ENCODE measurements at regions not wholly inside any gene's neighbourhood (a gene's known extent, or its start where the extent isn't known, plus 50 kb on each side); places are given as distances from the start of the nearest gene placed in this dataset.

- Mint-ChIP-seq H3K9me3 (no peaks in the 10 kb centered on the region), H3K36me3 (ENCODE audit: low read depth) (no peaks in the 10 kb centered on the region), H3K4me3 (no peak overlapping the region), H3K27me3 (peaks cover 5% of the 10 kb centered on the region), H3K4me1 (no peaks in the 10 kb centered on the region), H3K27ac (no peak overlapping the region)
- DNase-seq (no peak), ATAC-seq (ENCODE audit: low read depth) (no peak)
- CTCF ChIA-PET: interaction anchor here (1.0 to 6.0 kb wide), 3 partner anchors 90 to 146 kb away, joined by 4 to 59 read pairs (median 5); partner anchors contain the start of gene PPM1J
- POLR2A ChIA-PET: no interaction called here
- TF ChIP-seq CTCF (IDR thresholded peaks at IDR 0.05): no peak
- intact Hi-C loops (cut with micrococcal nuclease): loop anchor here (2.0 to 10.0 kb wide), 2 partner anchors 265 to 453 kb away; partner anchors contain the start of gene LRIG2
Measured at GRCh38 chr1:112807999-112808398, 92.9 kb upstream of the PPM1J start.

- no peak for ATAC-seq (ENCODE audit: low read depth)
- no peaks in the 10 kb centered on the region for H3K9me3 Mint-ChIP-seq
- H3K27ac Mint-ChIP-seq: no peak overlapping the region
- H3K36me3 Mint-ChIP-seq (ENCODE audit: low read depth): no peaks in the 10 kb centered on the region
- TF ChIP-seq CTCF (IDR thresholded peaks at IDR 0.05): no peak
- POLR2A ChIA-PET: interaction anchor here (0.7 kb wide), 1 partner anchor 275 kb away, joined by 5 read pairs; no protein-coding TSS in a partner anchor
- intact Hi-C loops (cut with micrococcal nuclease): loop anchor here (10.0 kb wide), 1 partner anchor 452 kb away; no protein-coding TSS in a partner anchor
- no peaks in the 10 kb centered on the region for H3K4me1 Mint-ChIP-seq
- CTCF ChIA-PET: interaction anchor here (6.0 kb wide), 1 partner anchor 90 kb away, joined by 59 read pairs; the partner anchor contains the start of gene PPM1J
- DNase-seq: no peak
- no peak overlapping the region for H3K4me3 Mint-ChIP-seq
- peaks cover 5% of the 10 kb centered on the region for H3K27me3 Mint-ChIP-seq
Measured at GRCh38 chr1:112807117-112807516, 92.0 kb upstream of the PPM1J start.

DNA sequence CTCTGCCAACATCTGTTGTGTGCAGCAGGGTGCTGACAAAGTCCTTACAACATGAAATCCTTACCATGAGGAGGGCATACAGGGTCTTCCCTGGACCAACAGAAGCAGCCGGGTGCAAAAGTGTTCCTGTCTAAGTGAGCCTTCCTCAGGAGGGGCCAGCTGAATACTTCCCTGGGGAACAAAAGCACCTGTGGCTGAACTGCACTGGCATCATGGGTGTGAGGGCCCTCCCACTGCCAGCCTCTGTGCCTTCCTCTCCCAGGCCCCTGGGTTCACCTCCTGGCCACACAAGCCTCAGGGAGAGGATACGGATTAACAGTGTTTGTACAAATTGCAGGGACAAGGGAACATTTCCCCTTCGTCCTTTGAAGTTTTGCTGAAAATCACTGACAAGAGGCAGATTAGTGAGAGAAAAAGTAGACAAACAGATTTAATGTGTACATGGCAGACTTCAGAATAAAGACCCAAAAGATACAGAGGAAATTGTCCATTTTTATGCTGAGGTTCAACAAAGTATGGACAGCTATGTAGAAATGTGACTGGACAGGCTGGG, 91.0 kb upstream of the PPM1J start:
- H3K9me3 Mint-ChIP-seq: no peaks in the 10 kb centered on the region
- no peaks in the 10 kb centered on the region for H3K4me1 Mint-ChIP-seq
- H3K36me3 Mint-ChIP-seq (ENCODE audit: low read depth): no peaks in the 10 kb centered on the region
- POLR2A ChIA-PET: interaction anchor here (0.7 kb wide), 1 partner anchor 276 kb away, joined by 5 read pairs; no protein-coding TSS in a partner anchor
- no peak for TF ChIP-seq CTCF (IDR thresholded peaks at IDR 0.05)
- no peak overlapping the region for H3K4me3 Mint-ChIP-seq
- intact Hi-C loops (cut with micrococcal nuclease): loop anchor here (10.0 kb wide), 1 partner anchor 451 kb away; no protein-coding TSS in a partner anchor
- no peak for DNase-seq
- no peak overlapping the region for H3K27ac Mint-ChIP-seq
- ATAC-seq (ENCODE audit: low read depth): no peak
- CTCF ChIA-PET: interaction anchor here (6.0 kb wide), 1 partner anchor 89 kb away, joined by 59 read pairs; the partner anchor contains the start of gene PPM1J
- H3K27me3 Mint-ChIP-seq: peaks cover 5% of the 10 kb centered on the region

- ATAC-seq (ENCODE audit: low read depth) (no peak), DNase-seq (no peak)
- POLR2A ChIA-PET: no interaction called here
- Mint-ChIP-seq H3K9me3 (no peaks in the 10 kb centered on the region), H3K36me3 (ENCODE audit: low read depth) (no peaks in the 10 kb centered on the region), H3K27ac (no peak overlapping the region), H3K4me1 (no peaks in the 10 kb centered on the region), H3K4me3 (no peak overlapping the region), H3K27me3 (peaks cover 3% of the 10 kb centered on the region)
- intact Hi-C loops (cut with micrococcal nuclease): loop anchor here (10.0 kb wide), 1 partner anchor 451 kb away; no protein-coding TSS in a partner anchor
- CTCF ChIA-PET: interaction anchor here (1.8 to 6.0 kb wide), 2 partner anchors 88 to 414 kb away, joined by 7 to 59 read pairs; partner anchors contain the start of gene PPM1J
- TF ChIP-seq CTCF (IDR thresholded peaks at IDR 0.05): no peak
Measured at GRCh38 chr1:112805155-112805853, 90.2 kb upstream of the PPM1J start.

All from activated B cell treated with CpG ODN at 0.5 μM for 24 hours (primary cell).